Urothelium cell line (cell line): ENCODE measurements at regions not wholly inside any gene's neighbourhood (a gene's known extent, or its start where the extent isn't known, plus 50 kb on each side); places are given as distances from the start of the nearest gene placed in this dataset.

Experiments used
- DNase-seq: peaks from one replicate; pipeline ENCODE4 v3.0.0; 2011; ENCODE audit warnings: low spot score, mixed read lengths
- FAIRE-seq: peaks from 2 replicates; lab custom pipeline; 2011; peaks lifted over from hg19 to GRCh38; lab: Jason Lieb, UNC

GRCh38 chr22:27283714-27284113 lies 517.8 kb downstream of the MN1 start:
- DNase-seq, result no peak
- peak; percentile 96 for FAIRE-seq

GRCh38 chr22:27284324-27284723 lies 517.2 kb downstream of the MN1 start:
- FAIRE-seq, result no peak
- DNase-seq, result no peak

- no peak for FAIRE-seq
- no peak for DNase-seq
Measured at GRCh38 chr22:27286711-27287110, 514.8 kb downstream of the MN1 start.

- DNase-seq (no peak), FAIRE-seq (peak; percentile 86)
Measured at GRCh38 chr22:27292542-27293299, 508.8 kb downstream of the MN1 start.

GRCh38 chr22:27293721-27294445 lies 507.7 kb downstream of the MN1 start:
- FAIRE-seq (peak; percentile 42), DNase-seq (no peak)

- no peak for DNase-seq
- peak; percentile 96 for FAIRE-seq
Measured at GRCh38 chr22:27295040-27295439, 506.5 kb downstream of the MN1 start.

GRCh38 chr22:27295605-27296004 lies 506.0 kb downstream of the MN1 start:
- no peak for FAIRE-seq
- DNase-seq, result no peak

GRCh38 chr22:27296091-27296675 lies 505.4 kb downstream of the MN1 start:
- DNase-seq (no peak), FAIRE-seq (peak; percentile 58)

- FAIRE-seq (no peak), DNase-seq (no peak)
Measured at GRCh38 chr22:27297125-27297524, 504.4 kb downstream of the MN1 start.

- no peak for DNase-seq
- FAIRE-seq, result peak; percentile 98
Measured at GRCh38 chr22:27298332-27298731, 503.2 kb downstream of the MN1 start.

GRCh38 chr22:27298742-27299141 lies 502.8 kb downstream of the MN1 start:
- DNase-seq (no peak), FAIRE-seq (no peak)

- DNase-seq, result no peak
- peak; percentile 90 for FAIRE-seq
Measured at GRCh38 chr22:27299181-27300085, 502.1 kb downstream of the MN1 start.

GRCh38 chr22:27300536-27301285 lies 500.8 kb downstream of the MN1 start:
- DNase-seq (no peak), FAIRE-seq (peak; percentile 97)

GRCh38 chr22:27302501-27302900 lies 499.1 kb downstream of the MN1 start:
- FAIRE-seq, result no peak
- no peak for DNase-seq

- FAIRE-seq, result peak; percentile 96
Measured at GRCh38 chr22:27303718-27304117, 497.8 kb downstream of the MN1 start.

GRCh38 chr22:27306771-27307170 lies 494.8 kb downstream of the MN1 start:
- DNase-seq (no peak), FAIRE-seq (peak; percentile 42)

More at GRCh38 chr22:27303718-27304117, 497.8 kb downstream of the MN1 start:
- DNase-seq, result no peak

- FAIRE-seq, result peak; percentile 93
Measured at GRCh38 chr22:27307545-27308247, 493.9 kb downstream of the MN1 start.

GRCh38 chr22:27308513-27308912 lies 493.0 kb downstream of the MN1 start:
- FAIRE-seq, result no peak
- no peak for DNase-seq

More at GRCh38 chr22:27307545-27308247, 493.9 kb downstream of the MN1 start:
- DNase-seq, result no peak

- peak; percentile 30 for FAIRE-seq
- no peak for DNase-seq
Measured at GRCh38 chr22:27309697-27310096, 491.9 kb downstream of the MN1 start.
